SU-DHL-6 (cell line): ENCODE measurements at regions not wholly inside any gene's neighbourhood (a gene's known extent, or its start where the extent isn't known, plus 50 kb on each side); places are given as distances from the start of the nearest gene placed in this dataset.

Experiments
- H2AFZ ChIP-seq: fragments of 200-600 bp; sonication (generic); 2 replicates; pipeline ENCODE4 v1.6.1; 2014; ENCODE audit warnings: low read depth, mild to moderate bottlenecking, moderate library complexity, mixed read lengths, antibody characterized with exemption, low read length; ENCODE audit not compliant: severe bottlenecking
- H3F3A ChIP-seq: fragments of 200-600 bp; shearing (Covaris generic); 2 replicates; pipeline ENCODE4 v1.6.0; 2016; ENCODE audit warnings: antibody characterized with exemption, mild to moderate bottlenecking; ENCODE audit not compliant: insufficient read depth
- H3K27ac ChIP-seq: fragments of 200-600 bp; sonication (generic); 2 replicates; pipeline ENCODE4 v1.5.1; 2016; ENCODE audit warnings: low read depth, mild to moderate bottlenecking, low read length, moderate library complexity, mixed read lengths
- H3K27me3 ChIP-seq: fragments of 200-600 bp; sonication (generic), shearing (Covaris generic); 2 replicates; pipeline ENCODE4 v1.6.0; 2014; ENCODE audit warnings: mild to moderate bottlenecking, low read length
- H3K36me3 ChIP-seq: fragments of 200-600 bp; sonication (generic); 2 replicates; pipeline ENCODE4 v1.6.1; 2014; ENCODE audit warnings: mild to moderate bottlenecking, low read length, mixed read lengths
- H3K4me2 ChIP-seq: fragments of 300-600, 200-600 bp; shearing (Covaris generic), sonication (generic); 2 replicates; pipeline ENCODE4 v1.6.0; 2014; ENCODE audit warnings: low read length, low read depth, mild to moderate bottlenecking; ENCODE audit not compliant: poor library complexity, severe bottlenecking
- H3K4me3 ChIP-seq: fragments of 200-600 bp; sonication (generic); 2 replicates; pipeline ENCODE4 v1.5.1; 2014; ENCODE audit warnings: antibody characterized with exemption, low read length, mild to moderate bottlenecking, mixed read lengths; ENCODE audit not compliant: insufficient read depth, poor library complexity, severe bottlenecking
- H3K79me2 ChIP-seq: fragments of 200-600 bp; sonication (generic); 2 replicates; pipeline ENCODE4 v1.6.1; 2014; ENCODE audit warnings: mild to moderate bottlenecking, low read length, moderate library complexity; ENCODE audit not compliant: insufficient read depth
- H3K9ac ChIP-seq: fragments of 200-600 bp; sonication (generic); 2 replicates; pipeline ENCODE4 v1.7.0; 2014; ENCODE audit warnings: mild to moderate bottlenecking, low read length
- H3K9me2 ChIP-seq: fragments of 200-600 bp; sonication (generic); replicated peaks from 2 replicates; pipeline ENCODE4 v1.6.1; 2014; ENCODE audit warnings: low read length; ENCODE audit not compliant: insufficient read depth
- H3K9me3 ChIP-seq: fragments of 200-600 bp; sonication (generic); 2 replicates; pipeline ENCODE4 v1.6.1; 2014; ENCODE audit warnings: low read length, mixed read lengths; ENCODE audit not compliant: insufficient read depth
- H4K20me1 ChIP-seq: fragments of 200-600 bp; sonication (generic); 2 replicates; pipeline ENCODE4 v1.6.1; 2014; ENCODE audit warnings: low read depth, mild to moderate bottlenecking, antibody characterized with exemption, low read length, moderate library complexity, mixed read lengths
- EZH2phosphoT487 ChIP-seq: fragments of 200-600 bp; sonication (generic), shearing (Covaris generic); conservative IDR thresholded peaks from 2 replicates; pipeline ENCODE4 v1.6.1; 2018; ENCODE audit warnings: mild to moderate bottlenecking, antibody characterized with exemption, low read length, moderate library complexity, mixed read lengths
- TF ChIP-seq, protein P1 (sequence below): fragments of 200-600 bp; sonication (generic); IDR thresholded peaks from one replicate; pipeline ENCODE4 v1.5.1; 2017; ENCODE audit warnings: antibody characterized with exemption, mild to moderate bottlenecking, low read length, moderate library complexity; ENCODE audit not compliant: insufficient read depth, poor library complexity, severe bottlenecking

DNA sequence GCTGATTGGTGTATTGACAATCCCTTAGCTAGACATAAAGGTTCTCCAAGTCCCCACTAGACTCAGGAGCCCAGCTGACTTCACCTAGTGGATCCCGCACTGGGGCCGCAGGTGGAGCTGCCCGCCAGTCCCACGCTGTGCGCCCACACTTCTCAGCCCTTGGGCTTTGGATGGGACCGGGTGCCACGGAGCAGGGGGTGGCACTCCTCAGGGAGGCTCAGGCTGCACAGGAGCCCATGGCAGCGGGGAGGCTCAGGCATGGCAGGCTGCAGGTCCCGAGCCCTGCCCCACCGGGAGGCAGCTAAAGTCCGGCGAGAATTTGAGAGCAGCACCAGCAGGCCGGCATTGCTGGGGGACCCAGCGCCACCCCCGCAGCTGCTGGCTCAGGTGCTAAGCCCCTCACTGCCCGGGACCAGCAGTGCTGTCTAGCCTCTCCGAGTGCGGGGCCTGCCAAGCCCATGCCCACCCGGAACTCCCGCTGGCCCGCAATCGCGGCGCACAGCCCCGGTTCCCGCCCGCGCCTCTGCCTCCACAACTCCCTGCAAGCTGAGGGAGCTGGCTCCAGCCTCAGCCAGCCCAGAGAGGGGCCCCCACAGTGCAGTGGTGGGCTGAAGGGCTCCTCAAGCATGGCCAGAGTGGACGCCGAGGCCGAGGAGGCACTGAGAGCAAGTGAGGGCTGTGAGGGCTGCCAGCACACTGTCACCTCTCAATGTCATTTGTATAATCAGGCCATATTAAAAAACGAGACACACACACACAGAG, 437.2 kb downstream of the CSNK1G3 start:
- Histone ChIP-seq H3K4me3 (no peak overlapping the region), H3K9me3 (no peaks in the 10 kb centered on the region), H3K27me3 (no peaks in the 10 kb centered on the region), H3K36me3 (0 out of 2 replicates have a peak, but pooled peaks cover 4% of the 10 kb centered on the region), H3K9me2 (no peaks in the 10 kb centered on the region), H4K20me1 (no peaks in the 10 kb centered on the region), H3K27ac (no peak overlapping the region), H3K4me2 (no peak overlapping the region), H2AFZ (no peak overlapping the region), H3K79me2 (no peaks in the 10 kb centered on the region), H3K9ac (no peak overlapping the region), H3F3A (no peaks in the 10 kb centered on the region)
- no peak for TF ChIP-seq EZH2phosphoT487
- TF ChIP-seq, protein P1, sequence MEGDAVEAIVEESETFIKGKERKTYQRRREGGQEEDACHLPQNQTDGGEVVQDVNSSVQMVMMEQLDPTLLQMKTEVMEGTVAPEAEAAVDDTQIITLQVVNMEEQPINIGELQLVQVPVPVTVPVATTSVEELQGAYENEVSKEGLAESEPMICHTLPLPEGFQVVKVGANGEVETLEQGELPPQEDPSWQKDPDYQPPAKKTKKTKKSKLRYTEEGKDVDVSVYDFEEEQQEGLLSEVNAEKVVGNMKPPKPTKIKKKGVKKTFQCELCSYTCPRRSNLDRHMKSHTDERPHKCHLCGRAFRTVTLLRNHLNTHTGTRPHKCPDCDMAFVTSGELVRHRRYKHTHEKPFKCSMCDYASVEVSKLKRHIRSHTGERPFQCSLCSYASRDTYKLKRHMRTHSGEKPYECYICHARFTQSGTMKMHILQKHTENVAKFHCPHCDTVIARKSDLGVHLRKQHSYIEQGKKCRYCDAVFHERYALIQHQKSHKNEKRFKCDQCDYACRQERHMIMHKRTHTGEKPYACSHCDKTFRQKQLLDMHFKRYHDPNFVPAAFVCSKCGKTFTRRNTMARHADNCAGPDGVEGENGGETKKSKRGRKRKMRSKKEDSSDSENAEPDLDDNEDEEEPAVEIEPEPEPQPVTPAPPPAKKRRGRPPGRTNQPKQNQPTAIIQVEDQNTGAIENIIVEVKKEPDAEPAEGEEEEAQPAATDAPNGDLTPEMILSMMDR, result no peak

DNA sequence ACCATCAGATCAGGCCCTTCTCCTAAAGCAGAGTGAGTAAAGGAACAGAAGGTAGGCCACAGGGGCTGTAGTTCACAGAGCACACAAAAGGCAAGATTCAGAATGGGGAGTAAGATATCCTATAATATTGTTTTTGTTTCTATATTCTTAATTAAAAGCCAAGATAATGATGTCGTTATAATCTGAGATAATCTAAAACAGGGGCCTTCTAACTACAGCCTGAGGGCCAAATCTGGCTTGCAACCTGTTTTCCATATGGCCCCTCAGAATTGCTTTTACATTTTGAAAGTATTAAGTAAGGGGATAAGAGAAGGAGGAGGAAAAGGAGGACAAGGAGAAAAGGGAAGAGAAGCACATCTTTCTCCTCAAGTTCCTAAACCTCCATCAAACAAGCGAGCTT, 435.8 kb downstream of the CSNK1G3 start:
- H3K36me3 ChIP-seq, result no peaks in the 10 kb centered on the region
- H3K9me2 ChIP-seq, result no peaks in the 10 kb centered on the region
- no peak overlapping the region for H3K27ac ChIP-seq
- no peak overlapping the region for H3K4me3 ChIP-seq
- TF ChIP-seq, protein P1, result no peak
- TF ChIP-seq EZH2phosphoT487, result no peak
- no peaks in the 10 kb centered on the region for H3K27me3 ChIP-seq
- no peaks in the 10 kb centered on the region for H3K79me2 ChIP-seq
- no peak overlapping the region for H3K9ac ChIP-seq
- no peak overlapping the region for H3K4me2 ChIP-seq
- no peaks in the 10 kb centered on the region for H3F3A ChIP-seq
- H4K20me1 ChIP-seq, result no peaks in the 10 kb centered on the region
- H2AFZ ChIP-seq, result no peak overlapping the region
- no peaks in the 10 kb centered on the region for H3K9me3 ChIP-seq

DNA sequence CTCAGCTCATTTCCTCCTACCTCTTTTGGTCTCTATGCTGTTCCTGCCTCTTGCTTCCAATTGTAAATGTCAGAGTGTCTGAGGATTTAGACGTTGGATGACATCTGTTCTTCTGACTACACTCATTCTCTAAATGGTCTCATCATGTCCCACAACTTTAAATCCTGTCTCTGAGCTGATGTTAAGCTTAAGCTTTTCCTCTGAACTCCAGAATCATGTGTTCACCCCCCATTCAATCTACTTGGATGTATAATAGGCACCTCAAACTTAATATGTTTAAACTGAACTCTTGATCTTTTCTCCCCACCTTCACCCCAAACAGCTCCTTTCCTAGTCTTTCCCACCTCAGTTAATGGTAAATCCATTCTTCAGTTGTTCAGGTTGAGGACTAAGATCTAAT, 433.6 kb downstream of the CSNK1G3 start:
- Histone ChIP-seq H3K27ac (no peak overlapping the region), H4K20me1 (no peaks in the 10 kb centered on the region), H2AFZ (no peak overlapping the region), H3K79me2 (no peaks in the 10 kb centered on the region), H3K9ac (no peak overlapping the region), H3K9me3 (no peaks in the 10 kb centered on the region), H3K36me3 (no peaks in the 10 kb centered on the region), H3K27me3 (no peaks in the 10 kb centered on the region), H3K9me2 (no peaks in the 10 kb centered on the region), H3F3A (no peaks in the 10 kb centered on the region), H3K4me2 (no peak overlapping the region), H3K4me3 (no peak overlapping the region)
- no peak for TF ChIP-seq EZH2phosphoT487
- TF ChIP-seq, protein P1, result no peak
